ENCODE measurements at regions not wholly inside any gene's neighbourhood (a gene's known extent, or its start where the extent isn't known, plus 50 kb on each side); places are given as distances from the start of the nearest gene placed in this dataset.

- DNase-seq (ENCODE audit: low read depth in 2 of 2), result no peak
These were observed 337.0 kb downstream of the BRD1 start for GRCh38 chr22:49490692-49491091.

GRCh38 chr22:49489821-49490220 lies 337.9 kb downstream of the BRD1 start:
- no peak for DNase-seq (ENCODE audit: low read depth in 2 of 2)

GRCh38 chr22:49488943-49489342 lies 338.7 kb downstream of the BRD1 start:
- DNase-seq (ENCODE audit: low read depth in 2 of 2), result no peak

- DNase-seq (ENCODE audit: low read depth in 2 of 2), result no peak
These were observed 339.7 kb downstream of the BRD1 start for GRCh38 chr22:49487950-49488349.

GRCh38 chr22:49486225-49486624 lies 341.4 kb downstream of the BRD1 start:
- no peak for DNase-seq (ENCODE audit: low read depth in 2 of 2)

- DNase-seq (ENCODE audit: low read depth in 2 of 2), result no peak
These were observed 343.7 kb downstream of the BRD1 start for GRCh38 chr22:49483946-49484345.

GRCh38 chr22:49483281-49483870 lies 344.3 kb downstream of the BRD1 start:
- DNase-seq (ENCODE audit: low read depth in 2 of 2), result no peak

DNA sequence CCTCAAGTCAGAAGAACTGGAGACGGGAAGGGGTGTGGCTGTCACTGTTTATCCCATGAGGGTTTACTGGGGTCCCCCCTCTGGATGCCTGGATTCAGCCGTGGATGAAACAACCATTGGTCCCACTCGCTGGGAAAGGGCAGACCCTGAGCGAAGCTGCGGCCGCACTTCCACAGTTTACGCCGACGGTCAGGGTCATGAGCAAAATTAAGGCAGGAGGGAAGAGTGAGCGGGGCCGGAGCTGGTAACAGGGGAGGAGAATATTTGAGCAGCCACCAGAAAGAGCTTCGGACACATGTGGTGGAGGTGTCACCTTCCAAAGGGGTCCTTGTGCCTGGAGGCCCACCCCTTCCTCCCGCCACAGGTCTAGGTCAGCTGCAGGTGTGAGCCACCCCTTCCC lies 344.9 kb downstream of the BRD1 start:
- DNase-seq (ENCODE audit: low read depth in 2 of 2), result no peak

DNA sequence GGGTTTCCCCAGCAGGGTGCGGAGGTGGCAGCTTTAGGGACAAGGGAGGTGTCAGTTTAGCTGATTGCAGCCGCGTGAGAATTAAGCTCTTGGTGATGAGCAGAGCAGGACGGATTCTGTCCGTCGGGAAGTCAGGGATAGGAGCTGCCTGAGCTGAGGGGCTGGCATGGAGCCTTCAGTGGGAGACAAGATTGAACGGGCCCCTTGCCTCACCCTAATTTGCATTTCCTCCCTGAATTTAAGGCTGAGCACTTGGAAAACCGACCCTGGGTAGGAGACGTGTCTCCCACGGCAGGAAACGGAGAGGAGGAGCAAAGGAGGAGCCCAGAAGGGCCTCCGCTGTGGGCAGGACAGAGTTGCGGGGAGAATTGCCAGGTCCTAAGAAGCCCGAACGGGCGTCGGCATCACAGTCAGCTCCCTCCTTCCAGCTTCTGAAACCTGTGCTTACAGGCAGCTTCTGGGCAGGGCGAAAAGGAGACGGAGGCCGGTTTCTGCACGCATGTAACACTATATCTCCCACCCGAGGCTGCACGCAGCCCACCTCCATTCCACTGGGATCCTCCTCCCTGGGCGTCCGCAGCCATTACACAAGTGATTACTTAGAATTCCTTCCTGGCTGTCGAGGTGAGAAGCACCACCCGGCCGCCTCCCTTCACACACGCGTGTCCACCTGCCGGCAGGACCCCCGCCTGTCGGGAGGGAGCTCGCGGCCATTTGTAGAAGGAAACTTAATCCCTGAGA lies 345.8 kb downstream of the BRD1 start:
- DNase-seq (ENCODE audit: low read depth in 2 of 2), result no peak

DNA sequence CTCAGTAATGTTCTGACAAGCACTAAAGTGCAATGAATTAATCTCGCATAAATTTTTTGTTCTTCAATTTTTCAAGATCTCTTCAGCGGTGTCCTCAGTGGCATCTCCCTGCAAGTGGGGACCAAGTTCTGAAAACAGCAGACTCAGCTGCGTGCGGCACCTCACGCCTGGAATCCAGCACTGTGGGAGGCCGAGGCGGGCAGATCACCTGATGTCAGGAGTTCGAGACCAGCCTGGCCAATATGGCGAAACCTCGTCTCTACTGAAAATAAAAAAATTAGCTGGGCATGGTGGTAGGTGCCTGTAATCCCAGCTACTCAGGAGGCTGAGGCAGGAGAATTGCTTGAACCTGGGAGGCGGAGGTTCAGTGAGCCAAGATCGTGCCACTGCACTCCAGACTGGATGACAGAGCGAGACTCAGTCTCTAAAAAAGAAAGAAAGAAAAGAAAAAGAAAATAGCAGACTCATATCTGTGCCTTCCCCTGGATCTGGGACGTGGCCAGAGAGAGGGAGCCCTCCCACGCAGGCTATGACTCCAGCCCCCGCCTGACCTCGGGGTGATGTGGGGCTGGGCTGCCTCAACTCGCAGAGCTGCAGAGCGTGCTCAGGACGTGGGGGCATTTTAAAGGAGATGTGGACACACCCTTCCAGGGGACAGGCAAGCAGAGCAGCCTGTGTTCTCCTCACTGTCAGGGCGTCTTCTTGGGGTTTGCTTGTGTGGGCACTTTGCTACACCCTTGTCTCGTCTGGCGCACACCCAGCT lies 346.6 kb downstream of the BRD1 start:
- DNase-seq (ENCODE audit: low read depth in 2 of 2), result no peak

DNA sequence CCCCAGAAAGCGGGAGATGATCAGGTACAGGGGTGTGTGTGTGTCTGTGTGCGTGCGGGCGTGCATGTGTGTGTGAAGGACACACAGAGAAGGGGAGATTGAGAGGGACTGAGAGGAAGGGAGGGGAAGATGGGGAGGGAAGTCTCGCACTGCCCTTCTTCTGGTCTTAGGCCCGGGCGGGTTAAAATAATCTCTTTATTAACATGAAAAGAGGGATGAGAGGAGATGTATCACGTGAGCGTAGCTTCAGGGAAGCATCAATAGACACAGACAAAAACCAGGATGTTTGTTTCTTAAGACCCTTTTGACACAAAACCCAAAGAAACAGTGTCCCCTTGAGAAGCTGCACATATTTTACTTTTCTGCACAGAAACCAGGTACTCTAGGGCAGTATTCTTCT lies 347.3 kb downstream of the BRD1 start:
- DNase-seq (ENCODE audit: low read depth in 2 of 2), result no peak

- DNase-seq (ENCODE audit: low read depth in 2 of 2), result no peak
These were observed 348.1 kb downstream of the BRD1 start for GRCh38 chr22:49479566-49479965.

- no peak for DNase-seq (ENCODE audit: low read depth in 2 of 2)
These were observed 350.8 kb downstream of the BRD1 start for GRCh38 chr22:49476800-49477400.

- no peak for DNase-seq (ENCODE audit: low read depth in 2 of 2)
These were observed 351.5 kb downstream of the BRD1 start for GRCh38 chr22:49476176-49476575.

DNA sequence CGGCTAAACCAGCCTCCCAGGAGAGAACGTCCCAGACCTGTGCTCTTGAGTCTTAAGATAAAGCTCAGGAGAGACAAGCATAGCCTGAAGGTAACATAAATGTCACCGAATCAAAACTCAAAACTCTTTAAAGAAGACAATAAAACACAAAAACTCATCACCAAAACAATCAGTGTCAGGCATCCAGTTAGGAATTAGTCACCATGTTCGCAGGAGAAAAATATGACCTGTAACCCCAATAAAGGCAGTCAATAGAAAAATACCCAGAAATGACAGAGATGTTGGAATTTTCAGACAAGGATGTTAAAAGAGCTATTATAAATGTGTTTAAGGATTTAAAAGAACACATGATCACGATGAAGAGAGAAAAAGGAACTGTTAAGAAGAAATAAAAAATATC lies 352.4 kb downstream of the BRD1 start:
- DNase-seq (ENCODE audit: low read depth in 2 of 2), result no peak

DNA sequence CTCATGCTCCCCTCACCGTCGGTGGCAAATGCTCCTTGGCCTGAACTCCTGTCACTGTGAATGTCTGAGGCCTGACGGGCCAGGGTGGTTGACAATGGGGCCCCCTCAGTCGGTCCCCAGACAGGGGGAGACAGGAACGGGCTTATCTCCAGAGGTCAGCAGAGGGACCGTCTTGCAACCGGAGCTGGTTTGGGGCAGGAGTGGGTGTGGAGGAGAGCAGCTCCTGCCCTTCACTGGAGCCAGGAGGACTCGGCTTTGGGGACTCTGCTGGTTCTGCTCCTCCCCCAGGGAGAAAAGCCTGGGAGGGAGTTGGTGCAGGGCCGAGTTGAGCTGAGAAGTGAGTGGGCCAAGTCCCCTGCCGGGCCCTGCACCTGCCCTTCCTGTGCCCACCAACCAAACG lies 354.4 kb downstream of the BRD1 start:
- DNase-seq (ENCODE audit: low read depth in 2 of 2), result no peak

GRCh38 chr22:49470741-49471503 lies 356.8 kb downstream of the BRD1 start:
- no peak for DNase-seq (ENCODE audit: low read depth in 2 of 2)

DNA sequence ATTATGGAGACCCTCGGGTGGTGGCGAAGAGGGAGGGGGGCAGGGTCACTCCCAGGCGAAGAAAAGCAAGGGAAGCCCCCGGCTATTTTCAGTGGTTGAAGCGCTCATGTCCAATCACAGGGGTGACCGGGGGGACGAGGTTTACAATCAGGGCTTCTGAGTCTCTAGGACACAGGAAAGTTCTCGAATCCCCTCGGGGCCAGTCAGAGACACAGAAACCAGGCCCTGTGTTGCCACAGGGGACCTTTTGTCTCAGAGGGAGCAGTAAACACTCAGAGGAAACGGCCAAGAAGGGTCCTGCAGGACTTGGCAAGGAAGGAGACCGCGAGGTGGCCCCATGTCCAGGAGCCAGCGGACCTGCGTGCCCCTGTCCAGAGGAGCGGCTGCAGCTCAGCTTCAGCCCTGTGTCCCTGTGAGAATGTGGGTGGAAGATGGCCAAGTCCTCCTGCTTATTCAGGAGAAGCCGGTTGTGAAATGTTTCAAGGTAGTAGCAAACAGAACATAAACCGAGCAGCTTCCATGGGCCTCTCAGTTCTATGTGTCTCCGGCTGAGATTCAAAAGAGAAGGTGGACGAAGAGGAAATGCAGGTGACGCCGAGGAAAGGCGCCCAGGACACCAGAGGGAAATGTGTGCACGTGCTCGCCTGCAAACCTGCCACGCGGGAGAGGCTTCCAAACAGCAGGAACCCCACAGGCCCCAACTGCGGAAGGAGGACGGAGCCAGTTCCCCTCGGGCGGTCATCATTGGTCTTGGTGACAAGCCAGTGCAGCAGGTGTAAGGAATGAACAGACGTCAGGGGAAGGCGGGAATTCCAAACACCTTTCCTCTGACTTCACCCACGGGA lies 357.6 kb downstream of the BRD1 start:
- no peak for DNase-seq (ENCODE audit: low read depth in 2 of 2)

DNA sequence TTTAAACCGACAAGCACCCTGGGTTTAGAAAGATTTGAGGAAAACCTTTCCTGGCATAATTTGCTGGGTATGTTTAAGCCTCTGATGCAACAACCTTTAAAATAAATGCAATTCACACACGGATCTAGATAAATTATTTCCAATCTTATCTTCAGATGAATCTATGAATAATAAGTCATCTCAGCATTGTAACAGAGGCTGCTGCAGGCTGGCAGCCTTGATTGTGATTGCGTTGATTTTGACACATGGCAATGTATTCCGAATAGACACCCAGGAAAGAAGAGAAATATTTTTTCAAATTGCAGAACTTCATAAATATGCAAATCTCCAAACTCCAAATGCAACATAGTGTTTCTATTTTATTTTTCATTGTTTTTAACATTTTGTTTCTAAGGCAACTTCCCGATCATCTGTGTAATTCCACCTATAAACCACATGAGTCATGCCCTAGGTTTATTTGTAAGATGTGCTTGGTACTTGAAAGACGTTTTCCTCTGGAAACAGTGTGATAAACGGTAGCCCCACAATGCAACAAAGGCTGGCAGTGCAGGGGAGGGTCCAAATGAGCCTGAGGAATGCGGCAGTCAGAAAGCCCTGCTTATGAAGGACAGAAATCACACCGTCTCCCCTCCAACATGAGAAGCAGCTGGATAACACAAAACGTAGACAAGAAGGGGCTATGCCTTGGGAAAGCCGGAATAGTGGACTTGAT lies 359.0 kb downstream of the BRD1 start:
- DNase-seq (ENCODE audit: low read depth in 2 of 2), result no peak

All from dermis microvascular lymphatic vessel endothelial cell (primary cell).